ENCODE measurements at regions not wholly inside any gene's neighbourhood (a gene's known extent, or its start where the extent isn't known, plus 50 kb on each side); places are given as distances from the start of the nearest gene placed in this dataset.

DNA sequence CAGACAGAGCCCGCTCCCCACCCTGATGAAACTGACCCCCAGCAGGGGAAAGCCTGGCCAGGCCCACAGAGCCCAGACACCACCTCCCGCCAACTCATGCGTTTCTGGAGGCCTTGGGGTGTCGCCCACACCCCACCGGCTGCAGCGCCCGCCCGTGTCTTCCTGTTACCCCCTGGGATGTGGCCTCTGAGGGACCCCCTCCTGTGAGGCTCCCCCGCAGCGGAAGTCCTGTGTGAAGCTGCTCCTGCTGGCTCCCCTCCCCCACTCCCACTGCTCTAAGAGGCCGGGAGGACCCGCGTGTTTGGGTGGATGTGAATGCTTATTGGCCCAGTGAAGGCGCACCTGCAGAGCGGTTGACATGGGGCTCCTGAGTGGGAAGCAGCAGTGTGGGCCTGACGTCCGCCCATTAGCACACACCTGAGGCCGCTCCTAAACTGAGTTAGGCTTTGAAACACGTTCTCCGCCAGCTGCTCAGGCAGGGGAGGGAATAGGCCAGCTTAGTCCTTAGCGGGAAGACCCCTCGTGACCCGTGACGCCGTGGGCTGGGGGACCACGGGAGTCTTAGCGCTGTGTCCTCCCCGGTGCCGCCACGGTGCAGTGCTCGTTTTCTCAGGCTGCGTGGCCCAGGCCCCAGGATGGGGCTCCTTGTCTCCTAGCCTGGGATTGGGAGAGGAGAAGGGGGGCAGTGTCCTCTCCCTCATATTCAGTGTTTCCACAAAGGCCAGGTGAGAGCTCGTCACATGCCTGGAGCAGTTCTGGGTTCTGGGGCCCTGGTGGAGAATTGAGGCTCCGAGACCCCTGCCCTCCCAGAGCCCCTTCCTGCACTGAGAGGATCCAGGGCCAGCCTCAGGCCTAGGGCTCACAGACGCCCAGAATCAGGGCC lies 323.4 kb upstream of the SFSWAP start (continued):
- TF ChIP-seq, protein P1, sequence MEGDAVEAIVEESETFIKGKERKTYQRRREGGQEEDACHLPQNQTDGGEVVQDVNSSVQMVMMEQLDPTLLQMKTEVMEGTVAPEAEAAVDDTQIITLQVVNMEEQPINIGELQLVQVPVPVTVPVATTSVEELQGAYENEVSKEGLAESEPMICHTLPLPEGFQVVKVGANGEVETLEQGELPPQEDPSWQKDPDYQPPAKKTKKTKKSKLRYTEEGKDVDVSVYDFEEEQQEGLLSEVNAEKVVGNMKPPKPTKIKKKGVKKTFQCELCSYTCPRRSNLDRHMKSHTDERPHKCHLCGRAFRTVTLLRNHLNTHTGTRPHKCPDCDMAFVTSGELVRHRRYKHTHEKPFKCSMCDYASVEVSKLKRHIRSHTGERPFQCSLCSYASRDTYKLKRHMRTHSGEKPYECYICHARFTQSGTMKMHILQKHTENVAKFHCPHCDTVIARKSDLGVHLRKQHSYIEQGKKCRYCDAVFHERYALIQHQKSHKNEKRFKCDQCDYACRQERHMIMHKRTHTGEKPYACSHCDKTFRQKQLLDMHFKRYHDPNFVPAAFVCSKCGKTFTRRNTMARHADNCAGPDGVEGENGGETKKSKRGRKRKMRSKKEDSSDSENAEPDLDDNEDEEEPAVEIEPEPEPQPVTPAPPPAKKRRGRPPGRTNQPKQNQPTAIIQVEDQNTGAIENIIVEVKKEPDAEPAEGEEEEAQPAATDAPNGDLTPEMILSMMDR (IDR thresholded peaks at IDR 0.05; ENCODE audit: control extremely low read depth in 1 of 3, insufficient read depth in 1 of 3, low read depth in 1 of 3, low read length in 3 of 3) = no peak
- TF ChIP-seq RFX5 (IDR thresholded peaks at IDR 0.05; ENCODE audit: borderline replicate concordance, low read depth, low read length) (no peak), HDAC6 (IDR thresholded peaks at IDR 0.05; ENCODE audit: low read depth, low read length) (no peak), ATF2 (IDR thresholded peaks at IDR 0.05; ENCODE audit: low read length) (no peak), TEAD4 (IDR thresholded peaks at IDR 0.05; ENCODE audit: low read depth, low read length) (no peak)

All from H1 (cell line).